SU-DHL-6 (cell line): ENCODE measurements at regions not wholly inside any gene's neighbourhood (a gene's known extent, or its start where the extent isn't known, plus 50 kb on each side); places are given as distances from the start of the nearest gene placed in this dataset.

ENCODE experiments used
- H2AFZ ChIP-seq: fragments of 200-600 bp; sonication (generic); 2 replicates; pipeline ENCODE4 v1.6.1; 2014; ENCODE audit warnings: low read depth, mild to moderate bottlenecking, moderate library complexity, mixed read lengths, antibody characterized with exemption, low read length; ENCODE audit not compliant: severe bottlenecking
- H3F3A ChIP-seq: fragments of 200-600 bp; shearing (Covaris generic); 2 replicates; pipeline ENCODE4 v1.6.0; 2016; ENCODE audit warnings: antibody characterized with exemption, mild to moderate bottlenecking; ENCODE audit not compliant: insufficient read depth
- H3K27ac ChIP-seq: fragments of 200-600 bp; sonication (generic); 2 replicates; pipeline ENCODE4 v1.5.1; 2016; ENCODE audit warnings: low read depth, mild to moderate bottlenecking, low read length, moderate library complexity, mixed read lengths
- H3K27me3 ChIP-seq: fragments of 200-600 bp; sonication (generic), shearing (Covaris generic); 2 replicates; pipeline ENCODE4 v1.6.0; 2014; ENCODE audit warnings: mild to moderate bottlenecking, low read length
- H3K36me3 ChIP-seq: fragments of 200-600 bp; sonication (generic); 2 replicates; pipeline ENCODE4 v1.6.1; 2014; ENCODE audit warnings: mild to moderate bottlenecking, low read length, mixed read lengths
- H3K4me2 ChIP-seq: fragments of 300-600, 200-600 bp; shearing (Covaris generic), sonication (generic); 2 replicates; pipeline ENCODE4 v1.6.0; 2014; ENCODE audit warnings: low read length, low read depth, mild to moderate bottlenecking; ENCODE audit not compliant: poor library complexity, severe bottlenecking
- H3K4me3 ChIP-seq: fragments of 200-600 bp; sonication (generic); 2 replicates; pipeline ENCODE4 v1.5.1; 2014; ENCODE audit warnings: antibody characterized with exemption, low read length, mild to moderate bottlenecking, mixed read lengths; ENCODE audit not compliant: insufficient read depth, poor library complexity, severe bottlenecking
- H3K79me2 ChIP-seq: fragments of 200-600 bp; sonication (generic); 2 replicates; pipeline ENCODE4 v1.6.1; 2014; ENCODE audit warnings: mild to moderate bottlenecking, low read length, moderate library complexity; ENCODE audit not compliant: insufficient read depth
- H3K9ac ChIP-seq: fragments of 200-600 bp; sonication (generic); 2 replicates; pipeline ENCODE4 v1.7.0; 2014; ENCODE audit warnings: mild to moderate bottlenecking, low read length
- H3K9me2 ChIP-seq: fragments of 200-600 bp; sonication (generic); replicated peaks from 2 replicates; pipeline ENCODE4 v1.6.1; 2014; ENCODE audit warnings: low read length; ENCODE audit not compliant: insufficient read depth
- H3K9me3 ChIP-seq: fragments of 200-600 bp; sonication (generic); 2 replicates; pipeline ENCODE4 v1.6.1; 2014; ENCODE audit warnings: low read length, mixed read lengths; ENCODE audit not compliant: insufficient read depth
- H4K20me1 ChIP-seq: fragments of 200-600 bp; sonication (generic); 2 replicates; pipeline ENCODE4 v1.6.1; 2014; ENCODE audit warnings: low read depth, mild to moderate bottlenecking, antibody characterized with exemption, low read length, moderate library complexity, mixed read lengths
- EZH2phosphoT487 ChIP-seq: fragments of 200-600 bp; sonication (generic), shearing (Covaris generic); conservative IDR thresholded peaks from 2 replicates; pipeline ENCODE4 v1.6.1; 2018; ENCODE audit warnings: mild to moderate bottlenecking, antibody characterized with exemption, low read length, moderate library complexity, mixed read lengths
- TF ChIP-seq, protein P1 (sequence below): fragments of 200-600 bp; sonication (generic); IDR thresholded peaks from one replicate; pipeline ENCODE4 v1.5.1; 2017; ENCODE audit warnings: antibody characterized with exemption, mild to moderate bottlenecking, low read length, moderate library complexity; ENCODE audit not compliant: insufficient read depth, poor library complexity, severe bottlenecking

DNA sequence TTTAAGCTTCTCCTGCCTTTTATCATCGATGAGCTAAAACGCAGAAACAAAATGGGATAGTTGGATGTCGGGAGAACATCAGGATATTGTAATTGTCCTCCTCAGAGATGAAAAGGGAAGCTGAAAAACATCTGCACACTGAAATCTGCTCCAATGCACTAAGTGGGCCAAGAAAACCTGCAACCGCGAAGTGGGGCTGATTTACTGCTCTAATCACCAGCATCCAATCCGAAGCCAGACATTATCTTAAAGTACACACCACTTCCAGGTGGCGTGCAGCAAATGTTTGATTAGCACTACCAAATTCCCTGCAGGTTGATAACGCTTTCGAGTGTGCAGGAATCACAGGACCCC is 230.3 kb upstream of the SLC14A2 start:
- no peaks in the 10 kb centered on the region for H3K36me3 ChIP-seq

DNA sequence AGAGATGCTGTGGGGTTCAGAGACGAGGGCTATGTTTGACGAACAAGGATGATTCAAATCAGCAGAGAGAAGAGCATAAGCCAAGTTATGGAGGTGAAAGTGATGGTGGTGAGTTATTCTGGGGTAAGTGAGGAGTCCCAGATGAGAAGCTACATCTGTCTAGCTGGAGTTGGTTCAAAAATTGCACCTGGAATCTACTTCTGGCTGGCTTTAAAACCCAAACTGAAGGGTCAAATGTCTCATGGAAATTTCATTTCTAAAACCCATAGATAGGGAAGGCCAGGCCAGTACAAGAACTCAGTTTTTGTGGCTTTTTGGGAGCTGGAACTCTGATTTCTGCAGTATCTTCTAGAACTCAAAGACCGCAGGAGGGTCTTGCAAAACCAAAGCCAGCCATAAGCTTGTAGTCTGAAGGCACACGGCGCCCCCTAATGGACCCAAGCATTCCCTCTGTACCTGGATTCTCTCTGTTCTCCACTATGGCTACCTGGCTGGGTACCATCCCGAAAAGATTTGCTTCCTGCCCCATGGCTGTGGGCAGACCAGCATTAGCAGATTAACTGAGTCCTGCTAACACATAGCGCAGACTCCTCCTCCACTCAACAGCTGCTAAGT is 229.1 kb upstream of the SLC14A2 start:
- H3K27ac ChIP-seq = no peak overlapping the region
- no peaks in the 10 kb centered on the region for H3F3A ChIP-seq
- H3K9me3 ChIP-seq = no peaks in the 10 kb centered on the region
- no peak for TF ChIP-seq EZH2phosphoT487
- TF ChIP-seq, protein P1, sequence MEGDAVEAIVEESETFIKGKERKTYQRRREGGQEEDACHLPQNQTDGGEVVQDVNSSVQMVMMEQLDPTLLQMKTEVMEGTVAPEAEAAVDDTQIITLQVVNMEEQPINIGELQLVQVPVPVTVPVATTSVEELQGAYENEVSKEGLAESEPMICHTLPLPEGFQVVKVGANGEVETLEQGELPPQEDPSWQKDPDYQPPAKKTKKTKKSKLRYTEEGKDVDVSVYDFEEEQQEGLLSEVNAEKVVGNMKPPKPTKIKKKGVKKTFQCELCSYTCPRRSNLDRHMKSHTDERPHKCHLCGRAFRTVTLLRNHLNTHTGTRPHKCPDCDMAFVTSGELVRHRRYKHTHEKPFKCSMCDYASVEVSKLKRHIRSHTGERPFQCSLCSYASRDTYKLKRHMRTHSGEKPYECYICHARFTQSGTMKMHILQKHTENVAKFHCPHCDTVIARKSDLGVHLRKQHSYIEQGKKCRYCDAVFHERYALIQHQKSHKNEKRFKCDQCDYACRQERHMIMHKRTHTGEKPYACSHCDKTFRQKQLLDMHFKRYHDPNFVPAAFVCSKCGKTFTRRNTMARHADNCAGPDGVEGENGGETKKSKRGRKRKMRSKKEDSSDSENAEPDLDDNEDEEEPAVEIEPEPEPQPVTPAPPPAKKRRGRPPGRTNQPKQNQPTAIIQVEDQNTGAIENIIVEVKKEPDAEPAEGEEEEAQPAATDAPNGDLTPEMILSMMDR = peak; percentile 67
- no peaks in the 10 kb centered on the region for H3K79me2 ChIP-seq
- H3K36me3 ChIP-seq = no peaks in the 10 kb centered on the region
- no peak overlapping the region for H2AFZ ChIP-seq
- H4K20me1 ChIP-seq = no peaks in the 10 kb centered on the region
- H3K27me3 ChIP-seq = no peaks in the 10 kb centered on the region
- no peaks in the 10 kb centered on the region for H3K9me2 ChIP-seq
- H3K4me2 ChIP-seq = no peak overlapping the region
- no peak overlapping the region for H3K4me3 ChIP-seq
- H3K9ac ChIP-seq = no peak overlapping the region

More for the DNA sequence above, 230.3 kb upstream of the SLC14A2 start:
- H3K9me3 ChIP-seq = no peaks in the 10 kb centered on the region
- no peak overlapping the region for H2AFZ ChIP-seq
- H3K27me3 ChIP-seq = no peaks in the 10 kb centered on the region
- no peak overlapping the region for H3K4me3 ChIP-seq
- H3K9me2 ChIP-seq = no peaks in the 10 kb centered on the region
- H4K20me1 ChIP-seq = no peaks in the 10 kb centered on the region
- no peak overlapping the region for H3K27ac ChIP-seq
- H3K79me2 ChIP-seq = no peaks in the 10 kb centered on the region
- no peak overlapping the region for H3K9ac ChIP-seq
- no peaks in the 10 kb centered on the region for H3F3A ChIP-seq
- H3K4me2 ChIP-seq = no peak overlapping the region
- TF ChIP-seq EZH2phosphoT487 = no peak
- TF ChIP-seq, protein P1 = no peak

DNA sequence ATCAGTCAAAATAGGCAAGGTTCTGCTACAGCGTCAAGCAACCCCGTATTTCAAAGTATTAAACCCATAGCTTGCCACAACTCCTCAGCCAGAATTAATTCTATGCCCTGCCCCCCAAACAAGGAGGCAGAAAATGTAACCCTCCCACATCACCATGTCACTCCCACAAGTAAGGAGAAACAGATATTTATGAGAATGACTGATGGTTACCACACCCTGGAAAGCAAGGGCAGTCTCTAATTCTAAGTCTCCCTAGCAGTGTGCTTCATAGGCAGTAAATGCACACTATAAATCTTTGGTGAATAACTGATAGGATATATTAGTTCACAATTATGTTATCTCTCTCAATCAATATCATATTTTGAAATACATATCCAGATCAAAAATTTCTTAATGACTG is 228.0 kb upstream of the SLC14A2 start:
- no peaks in the 10 kb centered on the region for H4K20me1 ChIP-seq
- H3K4me3 ChIP-seq = no peak overlapping the region
- H3K27ac ChIP-seq = no peak overlapping the region
- no peak for TF ChIP-seq EZH2phosphoT487
- TF ChIP-seq, protein P1 = no peak
- no peaks in the 10 kb centered on the region for H3K9me2 ChIP-seq
- H3K36me3 ChIP-seq = no peaks in the 10 kb centered on the region
- no peaks in the 10 kb centered on the region for H3K9me3 ChIP-seq
- H3K9ac ChIP-seq = no peak overlapping the region
- H3K4me2 ChIP-seq = no peak overlapping the region
- no peak overlapping the region for H2AFZ ChIP-seq
- H3K79me2 ChIP-seq = no peaks in the 10 kb centered on the region
- H3F3A ChIP-seq = no peaks in the 10 kb centered on the region
- no peaks in the 10 kb centered on the region for H3K27me3 ChIP-seq
